ENCODE measurements at regions not wholly inside any gene's neighbourhood (a gene's known extent, or its start where the extent isn't known, plus 50 kb on each side); places are given as distances from the start of the nearest gene placed in this dataset.

DNA sequence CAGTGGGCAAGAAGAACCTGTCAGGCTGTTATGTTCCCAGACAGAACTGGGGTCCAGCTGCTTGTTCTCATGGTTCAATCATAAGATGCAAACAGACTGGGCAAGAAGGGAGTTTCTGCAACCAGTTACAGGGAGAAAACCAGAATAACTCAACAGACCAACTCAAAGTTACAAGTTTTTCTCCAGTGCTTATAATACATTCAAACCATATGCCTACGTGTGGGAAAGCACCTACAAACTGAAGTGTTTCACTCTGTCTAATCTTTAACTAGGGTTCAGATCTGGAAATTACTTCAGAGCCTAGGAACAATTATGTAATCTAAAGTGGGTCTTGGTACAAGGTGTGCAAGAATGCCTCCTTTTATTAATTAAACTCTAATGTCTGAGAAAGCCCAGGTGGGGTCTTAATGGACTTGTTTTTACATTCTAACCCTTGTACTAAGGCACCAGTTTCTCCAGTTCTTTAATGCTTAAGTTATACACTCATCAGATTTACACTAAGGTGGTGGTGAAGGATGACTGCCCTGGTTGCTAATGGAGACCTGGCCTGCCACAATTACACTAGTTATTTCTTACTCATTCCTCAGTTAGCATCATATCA, 951.9 kb downstream of the TSN start:
- no peak for TF ChIP-seq POLR2AphosphoS5 (IDR thresholded peaks at IDR 0.05; ENCODE audit: low read depth, low read length)
- no peak for TF ChIP-seq REST (IDR thresholded peaks at IDR 0.05; ENCODE audit: insufficient read depth in 1 of 2, low read depth in 2 of 2, low read length in 2 of 2)
- no peak for TF ChIP-seq TAF1 (IDR thresholded peaks at IDR 0.05; ENCODE audit: borderline replicate concordance, insufficient read depth, low read length)

All from PFSK-1 (cell line).